Skeletal muscle satellite cell (primary cell): ENCODE measurements at regions not wholly inside any gene's neighbourhood (a gene's known extent, or its start where the extent isn't known, plus 50 kb on each side); places are given as distances from the start of the nearest gene placed in this dataset.

Experiments used
- H3K27me3 ChIP-seq: 2 replicates; pipeline ENCODE4 v1.7.0; 2013; ENCODE audit warnings: low read length; ENCODE audit not compliant: control insufficient read depth, insufficient read depth
- H3K36me3 ChIP-seq: 2 replicates; pipeline ENCODE4 v1.7.0; 2013; ENCODE audit warnings: mild to moderate bottlenecking, control low read depth, low read length; ENCODE audit not compliant: insufficient read depth
- H3K4me1 ChIP-seq: 2 replicates; pipeline ENCODE4 v1.7.0; 2013; ENCODE audit warnings: low read length; ENCODE audit not compliant: control insufficient read depth, insufficient read depth
- H3K4me2 ChIP-seq: 2 replicates; pipeline ENCODE4 v1.7.0; 2013; ENCODE audit warnings: mild to moderate bottlenecking, low read length
- H3K4me3 ChIP-seq: 2 replicates; pipeline ENCODE4 v1.7.0; 2013; ENCODE audit warnings: low read length
- H3K9ac ChIP-seq: 2 replicates; pipeline ENCODE4 v1.7.0; 2013; ENCODE audit warnings: mild to moderate bottlenecking, low read depth, low read length, moderate library complexity
- H3K9me3 ChIP-seq: replicated peaks from 2 replicates; pipeline ENCODE4 v1.7.0; 2013; ENCODE audit warnings: mild to moderate bottlenecking, control low read depth, low read length

GRCh38 chr3:148367756-148368155 is 329.9 kb upstream of the AGTR1 start:
- Histone ChIP-seq H3K9ac (no peak overlapping the region), H3K4me2 (no peak overlapping the region), H3K4me3 (no peak overlapping the region), H3K36me3 (no peaks in the 10 kb centered on the region), H3K27me3 (no peaks in the 10 kb centered on the region), H3K4me1 (peaks cover 10% of the 10 kb centered on the region), H3K9me3 (no peaks in the 10 kb centered on the region)

GRCh38 chr3:148369381-148369780 is 328.3 kb upstream of the AGTR1 start:
- no peak overlapping the region for H3K4me3 ChIP-seq
- H3K9ac ChIP-seq, result no peak overlapping the region
- H3K4me2 ChIP-seq, result no peak overlapping the region
- no peaks in the 10 kb centered on the region for H3K4me1 ChIP-seq
- no peaks in the 10 kb centered on the region for H3K9me3 ChIP-seq
- H3K27me3 ChIP-seq, result no peaks in the 10 kb centered on the region
- H3K36me3 ChIP-seq, result no peaks in the 10 kb centered on the region

GRCh38 chr3:148372206-148372875 is 325.4 kb upstream of the AGTR1 start:
- Histone ChIP-seq H3K27me3 (no peaks in the 10 kb centered on the region), H3K4me3 (no peak overlapping the region), H3K4me1 (no peaks in the 10 kb centered on the region), H3K9me3 (no peaks in the 10 kb centered on the region), H3K36me3 (no peaks in the 10 kb centered on the region), H3K9ac (no peak overlapping the region), H3K4me2 (no peak overlapping the region)

- no peaks in the 10 kb centered on the region for H3K4me1 ChIP-seq
- no peak overlapping the region for H3K4me3 ChIP-seq
Measured at GRCh38 chr3:148373961-148374360, 323.7 kb upstream of the AGTR1 start.

GRCh38 chr3:148379763-148380382 is 317.8 kb upstream of the AGTR1 start:
- H3K36me3 ChIP-seq, result no peaks in the 10 kb centered on the region
- H3K4me2 ChIP-seq, result no peak overlapping the region
- no peak overlapping the region for H3K9ac ChIP-seq
- no peak overlapping the region for H3K4me3 ChIP-seq
- no peaks in the 10 kb centered on the region for H3K4me1 ChIP-seq
- H3K27me3 ChIP-seq, result no peaks in the 10 kb centered on the region
- H3K9me3 ChIP-seq, result no peaks in the 10 kb centered on the region

More at GRCh38 chr3:148373961-148374360, 323.7 kb upstream of the AGTR1 start:
- Histone ChIP-seq H3K9me3 (no peaks in the 10 kb centered on the region), H3K36me3 (no peaks in the 10 kb centered on the region), H3K27me3 (no peaks in the 10 kb centered on the region), H3K4me2 (no peak overlapping the region), H3K9ac (no peak overlapping the region)

GRCh38 chr3:148381051-148381450 is 316.7 kb upstream of the AGTR1 start:
- H3K4me2 ChIP-seq, result no peak overlapping the region
- no peak overlapping the region for H3K9ac ChIP-seq
- no peaks in the 10 kb centered on the region for H3K36me3 ChIP-seq
- H3K4me1 ChIP-seq, result no peaks in the 10 kb centered on the region
- no peak overlapping the region for H3K4me3 ChIP-seq
- no peaks in the 10 kb centered on the region for H3K9me3 ChIP-seq
- no peaks in the 10 kb centered on the region for H3K27me3 ChIP-seq

GRCh38 chr3:148389916-148390315 is 307.8 kb upstream of the AGTR1 start:
- Histone ChIP-seq H3K9ac (no peak overlapping the region), H3K36me3 (no peaks in the 10 kb centered on the region), H3K4me3 (no peak overlapping the region), H3K4me2 (no peak overlapping the region), H3K27me3 (no peaks in the 10 kb centered on the region), H3K4me1 (peaks cover 5% of the 10 kb centered on the region), H3K9me3 (no peaks in the 10 kb centered on the region)

GRCh38 chr3:148395821-148396220 is 301.9 kb upstream of the AGTR1 start:
- no peaks in the 10 kb centered on the region for H3K36me3 ChIP-seq
- H3K27me3 ChIP-seq, result no peaks in the 10 kb centered on the region
- H3K9me3 ChIP-seq, result no peaks in the 10 kb centered on the region
- no peak overlapping the region for H3K4me2 ChIP-seq
- no peaks in the 10 kb centered on the region for H3K4me1 ChIP-seq
- no peak overlapping the region for H3K9ac ChIP-seq
- H3K4me3 ChIP-seq, result no peak overlapping the region

- H3K9ac ChIP-seq, result no peak overlapping the region
- H3K4me2 ChIP-seq, result no peak overlapping the region
- no peaks in the 10 kb centered on the region for H3K36me3 ChIP-seq
- H3K9me3 ChIP-seq, result no peaks in the 10 kb centered on the region
- H3K4me3 ChIP-seq, result no peak overlapping the region
- no peaks in the 10 kb centered on the region for H3K4me1 ChIP-seq
- H3K27me3 ChIP-seq, result no peaks in the 10 kb centered on the region
Measured at GRCh38 chr3:148400754-148401153, 296.9 kb upstream of the AGTR1 start.

- no peaks in the 10 kb centered on the region for H3K27me3 ChIP-seq
- no peak overlapping the region for H3K4me3 ChIP-seq
- H3K4me2 ChIP-seq, result no peak overlapping the region
- no peaks in the 10 kb centered on the region for H3K4me1 ChIP-seq
- no peaks in the 10 kb centered on the region for H3K36me3 ChIP-seq
- H3K9ac ChIP-seq, result no peak overlapping the region
- no peaks in the 10 kb centered on the region for H3K9me3 ChIP-seq
Measured at GRCh38 chr3:148408667-148409066, 289.0 kb upstream of the AGTR1 start.

- H3K4me3 ChIP-seq, result no peak overlapping the region
- H3K9me3 ChIP-seq, result no peaks in the 10 kb centered on the region
- H3K9ac ChIP-seq, result no peak overlapping the region
- H3K4me2 ChIP-seq, result no peak overlapping the region
- no peaks in the 10 kb centered on the region for H3K27me3 ChIP-seq
- H3K4me1 ChIP-seq, result no peaks in the 10 kb centered on the region
- no peaks in the 10 kb centered on the region for H3K36me3 ChIP-seq
Measured at GRCh38 chr3:148420242-148420641, 277.5 kb upstream of the AGTR1 start.
